SK-N-SH (cell line): ENCODE measurements at regions not wholly inside any gene's neighbourhood (a gene's known extent, or its start where the extent isn't known, plus 50 kb on each side); places are given as distances from the start of the nearest gene placed in this dataset.

Source experiments
- CTCF ChIA-PET: fragments of 300-600, 350-600 bp; formaldehyde crosslinking; extraction: SDS; loops from one replicate; lab custom pipeline; 2021; lab: Yijun Ruan, JAX
- POLR2A ChIA-PET: fragments of 350-600 bp; sonication (Branson Sonifier 250); formaldehyde crosslinking; extraction: SDS; loops from one replicate; lab custom pipeline; 2020; ENCODE audit warnings: antibody characterized with exemption, inconsistent platforms; lab: Yijun Ruan, JAX
- DNase-seq: peaks from one replicate; pipeline ENCODE4 v3.0.0; 2012
- H2AFZ ChIP-seq: fragments of 200-600 bp; sonication (generic); 2 replicates; pipeline ENCODE4 v1.8.1; 2016; ENCODE audit warnings: antibody characterized with exemption, mild to moderate bottlenecking, low read depth
- H3F3A ChIP-seq: fragments of 200-600 bp; sonication (generic); replicated peaks from 2 replicates; pipeline ENCODE3; 2016; ENCODE audit warnings: antibody characterized with exemption, mild to moderate bottlenecking; ENCODE audit not compliant: insufficient read depth
- H3K27ac ChIP-seq, 2 experiments: fragments of 200-500 bp in 1 of 2; fragments of 200-600 bp in 1 of 2; sonication (Bioruptor generic) in 1 of 2; sonication (generic), shearing (Covaris generic) in 1 of 2; 2 replicates each; pipeline versions ENCODE4 v1.5.1 to v1.6.1; 2014 to 2016; ENCODE audit warnings: low read depth in 2 of 2, inconsistent platforms in 1 of 2, low read length in 1 of 2, mild to moderate bottlenecking in 1 of 2, mixed read lengths in 1 of 2
- H3K27me3 ChIP-seq: fragments of 200-600 bp; sonication (generic), shearing (Covaris generic); 2 replicates; pipeline ENCODE4 v1.6.1; 2016; ENCODE audit warnings: mixed run types; ENCODE audit not compliant: insufficient read depth
- H3K36me3 ChIP-seq, 2 experiments: fragments of 200-500 bp in 1 of 2; fragments of 200-600 bp in 1 of 2; sonication (Bioruptor generic) in 1 of 2; sonication (generic) in 1 of 2; replicated peaks in 1 of 2; 2 replicates each; pipeline versions ENCODE3 to v1.5.1; 2014 to 2016; ENCODE audit warnings: low read length in 1 of 2, mild to moderate bottlenecking in 1 of 2; ENCODE audit not compliant: insufficient read depth in 2 of 2, control insufficient read depth in 1 of 2
- H3K4me1 ChIP-seq, 2 experiments: fragments of 200-500 bp in 1 of 2; fragments of 200-600 bp in 1 of 2; sonication (Bioruptor generic) in 1 of 2; sonication (generic), shearing (Covaris generic) in 1 of 2; 2 replicates each; pipeline versions ENCODE4 v1.5.1 to v1.6.1; 2014 to 2016; ENCODE audit warnings: low read depth in 1 of 2, low read length in 1 of 2, mixed run types in 1 of 2; ENCODE audit not compliant: insufficient read depth in 2 of 2, control insufficient read depth in 1 of 2
- H3K4me2 ChIP-seq: fragments of 200-600 bp; sonication (generic), shearing (Covaris generic); 2 replicates; pipeline ENCODE4 v1.6.1; 2017; ENCODE audit warnings: mixed run types
- H3K4me3 ChIP-seq, 2 experiments: fragments of 200-500 bp in 1 of 2; fragments of 200-600 bp in 1 of 2; sonication (Bioruptor generic) in 1 of 2; sonication (generic), shearing (Covaris generic) in 1 of 2; 2 replicates each; pipeline versions ENCODE4 v1.5.1 to v1.8.1; 2014 to 2016; ENCODE audit warnings: low read depth in 2 of 2, inconsistent platforms in 1 of 2, low read length in 1 of 2, mild to moderate bottlenecking in 1 of 2, mixed read lengths in 1 of 2, moderate library complexity in 1 of 2
- H3K79me2 ChIP-seq: fragments of 200-600 bp; sonication (generic); 2 replicates; pipeline ENCODE4 v1.8.1; 2017; ENCODE audit warnings: mild to moderate bottlenecking; ENCODE audit not compliant: insufficient read depth
- H3K9ac ChIP-seq: fragments of 200-600 bp; sonication (generic); 2 replicates; pipeline ENCODE4 v1.6.1; 2017; ENCODE audit warnings: mixed run types
- H3K9me2 ChIP-seq: fragments of 200-600 bp; sonication (generic); 2 replicates; pipeline ENCODE4 v1.6.1; 2017; ENCODE audit warnings: mixed run types
- H3K9me3 ChIP-seq: fragments of 200-600 bp; sonication (generic); 2 replicates; pipeline ENCODE4 v1.6.1; 2017; ENCODE audit warnings: mixed run types, mild to moderate bottlenecking, moderate library complexity
- H4K20me1 ChIP-seq: fragments of 200-600 bp; sonication (generic); 2 replicates; pipeline ENCODE4 v1.6.1; 2017; ENCODE audit warnings: mild to moderate bottlenecking, mixed run types; ENCODE audit not compliant: insufficient read depth
- EZH2phosphoT487 ChIP-seq: fragments of 200-600 bp; sonication (generic); IDR thresholded peaks from 2 replicates; pipeline ENCODE4 v1.6.1; 2017; ENCODE audit warnings: low read depth, mixed run types, mild to moderate bottlenecking, antibody characterized with exemption, moderate library complexity, borderline replicate concordance
- FOXJ3 ChIP-seq: sonication (generic); formaldehyde crosslinking; IDR thresholded peaks from 2 replicates; pipeline ENCODE4 v1.5.1; 2020; ENCODE audit warnings: mild to moderate bottlenecking, missing genetic modification reagents
- FOXM1 ChIP-seq: IDR thresholded peaks from 2 replicates; pipeline ENCODE4 v1.4.0; 2012; ENCODE audit warnings: low read depth, mild to moderate bottlenecking
- MEF2A ChIP-seq: IDR thresholded peaks from 2 replicates; pipeline ENCODE4 v1.4.0; 2012; ENCODE audit warnings: low read depth, borderline replicate concordance
- NRF1 ChIP-seq: IDR thresholded peaks from 2 replicates; pipeline ENCODE4 v1.6.1; 2012; ENCODE audit warnings: low read depth, mild to moderate bottlenecking, low read length
- POLR2AphosphoS5 ChIP-seq: IDR thresholded peaks from 2 replicates; pipeline ENCODE4 v1.6.1; 2012; ENCODE audit warnings: low read depth, low read length
- RAD21 ChIP-seq: IDR thresholded peaks from 2 replicates; pipeline ENCODE4 v1.6.1; 2012; ENCODE audit warnings: mild to moderate bottlenecking, low read length
- RCOR1 ChIP-seq: fragments of 150-350 bp; IDR thresholded peaks from 2 replicates; pipeline ENCODE4 v1.6.1; 2017; ENCODE audit warnings: antibody characterized with exemption, low read length
- SMC3 ChIP-seq: IDR thresholded peaks from 2 replicates; pipeline ENCODE4 v1.6.1; 2012; ENCODE audit warnings: low read depth, low read length, improper control_type of control experiment
- TEAD4 ChIP-seq: IDR thresholded peaks from 2 replicates; pipeline ENCODE4 v1.4.0; 2012; ENCODE audit warnings: mild to moderate bottlenecking, borderline replicate concordance; ENCODE audit not compliant: insufficient read depth
- YY1 ChIP-seq: IDR thresholded peaks from 2 replicates; pipeline ENCODE4 v1.4.0; 2012; ENCODE audit warnings: low read depth, mild to moderate bottlenecking
- WGBS: methylation state at CpG from one replicate; pipeline ENCODE4 v1.1.6; 2017; ENCODE audit warnings: low lambda C conversion rate; 5-methylcytosine and 5-hydroxymethylcytosine counted together
- TF ChIP-seq, protein P1 (sequence below): IDR thresholded peaks from 2 replicates; pipeline ENCODE4 v1.4.0; 2012; ENCODE audit warnings: low read depth, borderline replicate concordance
- TF ChIP-seq, protein P2 (sequence below): IDR thresholded peaks from 2 replicates; pipeline ENCODE4 v1.6.1; 2012; ENCODE audit warnings: mild to moderate bottlenecking, low read depth, low read length, moderate library complexity

DNA sequence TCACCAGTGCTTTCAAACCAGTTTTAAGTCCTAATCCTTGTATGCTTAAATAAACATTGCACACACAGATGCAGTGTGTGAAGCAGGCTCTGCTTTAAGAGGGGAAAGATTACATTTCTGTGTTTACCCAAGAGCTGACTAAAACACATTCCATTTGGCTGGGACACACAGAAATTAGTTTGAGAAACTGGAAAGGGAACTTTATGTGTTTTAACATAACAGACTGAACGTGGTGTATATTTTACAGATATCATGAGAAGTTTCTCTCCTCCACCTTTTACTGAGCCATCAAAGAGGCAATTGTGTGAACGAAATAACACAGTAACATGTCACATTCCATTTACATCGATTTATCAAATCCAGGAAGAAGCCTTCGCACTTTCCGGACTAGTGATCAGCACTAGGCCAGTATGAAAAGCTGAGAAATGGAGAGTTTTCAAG, 121.8 kb downstream of the MAIP1 start:
- Histone ChIP-seq H3F3A (no peaks in the 10 kb centered on the region), H3K79me2 (no peaks in the 10 kb centered on the region), H3K27ac (peak overlapping the region in 1 of 2 experiments; percentile 64; a peak in 2 of 4 replicates), H3K4me2 (no peak overlapping the region), H2AFZ (no peak overlapping the region), H4K20me1 (no peaks in the 10 kb centered on the region), H3K9ac (no peak overlapping the region), H3K9me2 (no peaks in the 10 kb centered on the region; the same call in 1 of the 2 replicates), H3K4me3 (no peak overlapping the region), H3K4me1 (peaks cover 0 to 8% of the 10 kb centered on the region in 2 experiments; a peak in 2 of 4 replicates), H3K27me3 (no peaks in the 10 kb centered on the region), H3K9me3 (no peaks in the 10 kb centered on the region), H3K36me3 (no peaks in the 10 kb centered on the region)
- DNase-seq: no peak
- no peak for TF ChIP-seq POLR2AphosphoS5
- no peak for TF ChIP-seq FOXJ3 (CRISPR knock-in tag)
- no peak for TF ChIP-seq SMC3
- no peak for TF ChIP-seq RCOR1
- TF ChIP-seq YY1: no peak
- no peak for TF ChIP-seq NRF1
- TF ChIP-seq RAD21: no peak
- no peak for TF ChIP-seq TEAD4
- TF ChIP-seq EZH2phosphoT487: no peak
- no peak for TF ChIP-seq MEF2A
- TF ChIP-seq, protein P1, sequence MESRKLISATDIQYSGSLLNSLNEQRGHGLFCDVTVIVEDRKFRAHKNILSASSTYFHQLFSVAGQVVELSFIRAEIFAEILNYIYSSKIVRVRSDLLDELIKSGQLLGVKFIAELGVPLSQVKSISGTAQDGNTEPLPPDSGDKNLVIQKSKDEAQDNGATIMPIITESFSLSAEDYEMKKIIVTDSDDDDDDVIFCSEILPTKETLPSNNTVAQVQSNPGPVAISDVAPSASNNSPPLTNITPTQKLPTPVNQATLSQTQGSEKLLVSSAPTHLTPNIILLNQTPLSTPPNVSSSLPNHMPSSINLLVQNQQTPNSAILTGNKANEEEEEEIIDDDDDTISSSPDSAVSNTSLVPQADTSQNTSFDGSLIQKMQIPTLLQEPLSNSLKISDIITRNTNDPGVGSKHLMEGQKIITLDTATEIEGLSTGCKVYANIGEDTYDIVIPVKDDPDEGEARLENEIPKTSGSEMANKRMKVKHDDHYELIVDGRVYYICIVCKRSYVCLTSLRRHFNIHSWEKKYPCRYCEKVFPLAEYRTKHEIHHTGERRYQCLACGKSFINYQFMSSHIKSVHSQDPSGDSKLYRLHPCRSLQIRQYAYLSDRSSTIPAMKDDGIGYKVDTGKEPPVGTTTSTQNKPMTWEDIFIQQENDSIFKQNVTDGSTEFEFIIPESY: no peak
- TF ChIP-seq, protein P2, sequence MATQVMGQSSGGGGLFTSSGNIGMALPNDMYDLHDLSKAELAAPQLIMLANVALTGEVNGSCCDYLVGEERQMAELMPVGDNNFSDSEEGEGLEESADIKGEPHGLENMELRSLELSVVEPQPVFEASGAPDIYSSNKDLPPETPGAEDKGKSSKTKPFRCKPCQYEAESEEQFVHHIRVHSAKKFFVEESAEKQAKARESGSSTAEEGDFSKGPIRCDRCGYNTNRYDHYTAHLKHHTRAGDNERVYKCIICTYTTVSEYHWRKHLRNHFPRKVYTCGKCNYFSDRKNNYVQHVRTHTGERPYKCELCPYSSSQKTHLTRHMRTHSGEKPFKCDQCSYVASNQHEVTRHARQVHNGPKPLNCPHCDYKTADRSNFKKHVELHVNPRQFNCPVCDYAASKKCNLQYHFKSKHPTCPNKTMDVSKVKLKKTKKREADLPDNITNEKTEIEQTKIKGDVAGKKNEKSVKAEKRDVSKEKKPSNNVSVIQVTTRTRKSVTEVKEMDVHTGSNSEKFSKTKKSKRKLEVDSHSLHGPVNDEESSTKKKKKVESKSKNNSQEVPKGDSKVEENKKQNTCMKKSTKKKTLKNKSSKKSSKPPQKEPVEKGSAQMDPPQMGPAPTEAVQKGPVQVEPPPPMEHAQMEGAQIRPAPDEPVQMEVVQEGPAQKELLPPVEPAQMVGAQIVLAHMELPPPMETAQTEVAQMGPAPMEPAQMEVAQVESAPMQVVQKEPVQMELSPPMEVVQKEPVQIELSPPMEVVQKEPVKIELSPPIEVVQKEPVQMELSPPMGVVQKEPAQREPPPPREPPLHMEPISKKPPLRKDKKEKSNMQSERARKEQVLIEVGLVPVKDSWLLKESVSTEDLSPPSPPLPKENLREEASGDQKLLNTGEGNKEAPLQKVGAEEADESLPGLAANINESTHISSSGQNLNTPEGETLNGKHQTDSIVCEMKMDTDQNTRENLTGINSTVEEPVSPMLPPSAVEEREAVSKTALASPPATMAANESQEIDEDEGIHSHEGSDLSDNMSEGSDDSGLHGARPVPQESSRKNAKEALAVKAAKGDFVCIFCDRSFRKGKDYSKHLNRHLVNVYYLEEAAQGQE: no peak
- no peak for TF ChIP-seq FOXM1
- CTCF ChIA-PET: interaction anchor here (1.1 kb wide), 1 partner anchor 232 kb away, joined by 3 read pairs; no protein-coding TSS in a partner anchor
- 58% methylated on average over 5 of the region's 5 CpGs for WGBS
- POLR2A ChIA-PET: no interaction called here
